Right cardiac atrium (tissue), 5 donors: ENCODE measurements at regions not wholly inside any gene's neighbourhood (a gene's known extent, or its start where the extent isn't known, plus 50 kb on each side); places are given as distances from the start of the nearest gene placed in this dataset.

ENCODE experiments used
- ATAC-seq, 2 donors: fragments of 200-7000 bp; cut with Tn5 transposase; one replicate each; pipeline versions ENCODE4 v1.8.0 to v1.9.1; 2020; ENCODE audit warnings: moderate library complexity in 2 of 2, mild to moderate bottlenecking in 1 of 2
- DNase-seq, 3 donors: peaks; one replicate each; pipeline ENCODE4 v3.0.0-alpha.2; 2020
- H3K27ac ChIP-seq: one replicate; pipeline ENCODE4 v1.5.1; 2013; ENCODE audit warnings: mild to moderate bottlenecking, low read length, control low read depth, moderate library complexity
- H3K27me3 ChIP-seq: one replicate; pipeline ENCODE4 v1.6.1; 2013; ENCODE audit not compliant: control insufficient read depth, insufficient read depth
- H3K4me1 ChIP-seq: one replicate; pipeline ENCODE4 v1.6.1; 2013; ENCODE audit warnings: low read length; ENCODE audit not compliant: control insufficient read depth, insufficient read depth
- H3K4me3 ChIP-seq: one replicate; pipeline ENCODE4 v1.5.1; 2013; ENCODE audit warnings: low read length, control low read depth
- H3K9me3 ChIP-seq: one replicate; pipeline ENCODE4 v1.6.1; 2013; ENCODE audit warnings: low read length; ENCODE audit not compliant: control insufficient read depth
- WGBS: extraction: QIAGEN DNeasy Blood & Tissue Kit; methylation state at CpG from one replicate; pipeline ENCODE4 v1.1.7; 2013; 5-methylcytosine and 5-hydroxymethylcytosine counted together
- intact Hi-C, 4 donors: fragments of 100-400 bp; cut with DNase I; formaldehyde crosslinking; loops; one replicate each; pipeline versions ENCODE4 v1.11.0 to v1.14.0; 2022 to 2023
- donor health status: healthy with polysubstance abuse.
- donor health status: DM: no; HTN: yes; CAD: no.
- donor health status: DM: no; HTN: no; CAD: no.
- donor health status: DM: no; HTN: yes; CAD: no; lungs with severe emphysema.
- donor health status: DM: yes; HTN: yes; CAD: no.

DNA sequence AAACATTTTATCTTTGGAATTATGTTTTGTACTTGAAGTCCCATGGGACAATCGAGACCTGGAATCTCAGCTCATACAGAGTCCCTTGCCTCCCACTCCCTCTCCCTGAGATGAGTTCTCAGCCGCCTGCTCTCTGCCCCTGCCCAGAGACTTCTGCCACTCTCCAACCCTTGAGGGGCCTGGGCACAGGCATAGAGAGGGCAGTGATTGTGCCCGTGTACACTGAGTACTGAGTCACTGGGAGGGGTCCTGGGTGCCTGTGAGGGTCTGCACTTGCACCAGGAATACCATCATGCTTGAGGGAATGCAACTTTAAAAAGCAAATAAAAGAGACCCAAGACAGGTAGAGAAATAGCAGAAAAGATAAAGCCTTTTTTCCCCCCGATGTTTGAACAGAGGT lies 453.8 kb upstream of the HS3ST5 start:
- 67% methylated on average over 4 of the region's 4 CpGs for WGBS
- H3K4me3 ChIP-seq: no peak overlapping the region
- H3K4me1 ChIP-seq: no peaks in the 10 kb centered on the region
- H3K27ac ChIP-seq: no peak overlapping the region
- intact Hi-C loops: no loop called here
- DNase-seq (no peak), ATAC-seq (no peak)
- no peaks in the 10 kb centered on the region for H3K9me3 ChIP-seq
- no peaks in the 10 kb centered on the region for H3K27me3 ChIP-seq

- H3K27me3 ChIP-seq: no peaks in the 10 kb centered on the region
- no peak for ATAC-seq
- intact Hi-C loops: no loop called here
- H3K4me1 ChIP-seq: no peaks in the 10 kb centered on the region
- DNase-seq: no peak
- H3K27ac ChIP-seq: no peak overlapping the region
- no peaks in the 10 kb centered on the region for H3K9me3 ChIP-seq
- H3K4me3 ChIP-seq: no peak overlapping the region
Measured at GRCh38 chr6:114793428-114793827, 450.6 kb upstream of the HS3ST5 start.

GRCh38 chr6:114785235-114786127 lies 442.7 kb upstream of the HS3ST5 start:
- H3K27ac ChIP-seq: no peak overlapping the region
- intact Hi-C loops: no loop called here
- no peak overlapping the region for H3K4me3 ChIP-seq
- no peaks in the 10 kb centered on the region for H3K27me3 ChIP-seq
- no peaks in the 10 kb centered on the region for H3K4me1 ChIP-seq
- DNase-seq (no peak), ATAC-seq (no peak)
- 80% methylated on average over 1 of the region's 1 CpG for WGBS
- no peaks in the 10 kb centered on the region for H3K9me3 ChIP-seq

GRCh38 chr6:114783783-114784182 lies 441.0 kb upstream of the HS3ST5 start:
- no peaks in the 10 kb centered on the region for H3K27me3 ChIP-seq
- DNase-seq: no peak
- H3K9me3 ChIP-seq: no peaks in the 10 kb centered on the region
- H3K4me1 ChIP-seq: no peaks in the 10 kb centered on the region
- WGBS: 53% methylated on average over 3 of the region's 3 CpGs
- ATAC-seq: no peak
- intact Hi-C loops: no loop called here
- H3K27ac ChIP-seq: no peak overlapping the region
- no peak overlapping the region for H3K4me3 ChIP-seq

DNA sequence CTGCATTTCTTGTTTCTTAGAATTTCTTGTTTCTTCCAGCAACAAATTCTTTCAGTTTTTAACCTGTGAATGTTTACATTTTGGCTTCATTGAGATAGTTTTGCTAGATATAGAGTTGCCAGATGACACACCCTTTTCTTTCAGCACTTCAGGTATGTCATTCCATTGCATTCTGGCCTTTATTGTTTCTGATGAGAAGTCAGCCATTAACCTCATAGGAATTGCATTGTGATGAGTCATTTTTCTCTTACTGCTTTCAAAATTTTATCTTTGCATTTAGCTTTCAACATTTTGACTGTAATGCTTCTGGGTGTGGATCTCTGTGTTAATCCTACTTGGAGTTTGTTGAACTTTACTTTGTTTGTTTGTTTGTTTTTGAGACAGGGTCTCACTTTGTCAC lies 440.3 kb upstream of the HS3ST5 start:
- no peaks in the 10 kb centered on the region for H3K4me1 ChIP-seq
- no peaks in the 10 kb centered on the region for H3K9me3 ChIP-seq
- H3K27ac ChIP-seq: no peak overlapping the region
- intact Hi-C loops: no loop called here
- ATAC-seq: no peak
- no peak for DNase-seq
- no peak overlapping the region for H3K4me3 ChIP-seq
- no peaks in the 10 kb centered on the region for H3K27me3 ChIP-seq

DNA sequence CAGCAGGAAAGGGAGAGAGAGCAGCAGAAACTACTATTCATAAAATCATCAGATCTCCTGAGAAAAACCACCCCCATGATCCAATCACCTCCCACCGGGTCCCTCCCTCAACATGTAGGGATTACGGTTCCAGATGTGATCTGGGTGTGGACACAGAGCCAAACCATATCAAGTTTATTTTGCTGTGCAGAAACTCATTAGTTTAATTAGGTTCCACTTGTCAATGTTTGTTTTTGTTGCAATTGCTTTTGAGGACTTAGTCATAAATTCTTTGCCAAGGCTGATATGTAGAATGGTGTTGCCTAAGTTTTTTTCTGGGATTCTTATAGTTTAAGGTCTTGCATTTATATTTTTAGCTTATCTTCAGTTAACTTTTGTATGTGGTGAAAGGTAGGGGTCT lies 422.0 kb upstream of the HS3ST5 start:
- ATAC-seq (no peak), DNase-seq (no peak)
- H3K9me3 ChIP-seq: no peaks in the 10 kb centered on the region
- no peak overlapping the region for H3K27ac ChIP-seq
- H3K4me3 ChIP-seq: no peak overlapping the region
- H3K27me3 ChIP-seq: no peaks in the 10 kb centered on the region
- no peaks in the 10 kb centered on the region for H3K4me1 ChIP-seq
- WGBS: 77% methylated on average over 2 of the region's 2 CpGs
- intact Hi-C loops: no loop called here

DNA sequence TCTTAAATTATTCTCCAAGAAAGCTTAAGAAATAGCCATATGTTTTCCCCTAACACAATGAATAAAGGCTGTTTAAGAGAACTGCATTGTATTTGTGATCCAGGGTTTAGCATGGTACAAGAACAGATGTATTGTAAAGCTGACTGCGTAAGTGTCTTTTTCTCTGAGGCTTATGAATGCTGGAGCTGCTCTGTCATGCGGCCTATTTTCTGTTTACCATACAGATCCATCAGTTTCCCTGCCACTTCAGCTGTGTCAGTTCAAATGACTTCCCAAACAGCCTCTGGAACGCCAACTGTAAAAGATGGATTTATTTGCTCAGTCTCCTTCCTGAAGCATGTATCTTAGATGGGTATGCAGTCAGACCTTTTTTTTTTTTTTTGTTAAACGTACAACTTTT lies 419.3 kb upstream of the HS3ST5 start:
- H3K4me1 ChIP-seq: no peaks in the 10 kb centered on the region
- 58% methylated on average over 4 of the region's 4 CpGs for WGBS
- H3K27ac ChIP-seq: no peak overlapping the region
- intact Hi-C loops: no loop called here
- no peak for ATAC-seq
- no peak overlapping the region for H3K4me3 ChIP-seq
- no peak for DNase-seq
- H3K27me3 ChIP-seq: no peaks in the 10 kb centered on the region
- no peaks in the 10 kb centered on the region for H3K9me3 ChIP-seq

GRCh38 chr6:114747995-114748625 lies 405.3 kb upstream of the HS3ST5 start:
- no peaks in the 10 kb centered on the region for H3K9me3 ChIP-seq
- ATAC-seq (no peak), DNase-seq (peak in 2 of 3 donors; percentile 42 to 53)
- no peak overlapping the region for H3K4me3 ChIP-seq
- intact Hi-C loops: loop anchor here in 3 of 4 donors (5.0 to 10.0 kb wide), 2 partner anchors 1147 to 1149 kb away; no protein-coding TSS in a partner anchor
- no peak overlapping the region for H3K27ac ChIP-seq
- 16% methylated on average over 6 of the region's 6 CpGs for WGBS
- no peaks in the 10 kb centered on the region for H3K27me3 ChIP-seq
- no peaks in the 10 kb centered on the region for H3K4me1 ChIP-seq

- WGBS: 69% methylated on average over 2 of the region's 2 CpGs
- DNase-seq (no peak), ATAC-seq (no peak)
- Histone ChIP-seq H3K4me3 (no peak overlapping the region), H3K4me1 (no peaks in the 10 kb centered on the region), H3K27me3 (no peaks in the 10 kb centered on the region), H3K9me3 (no peaks in the 10 kb centered on the region), H3K27ac (no peak overlapping the region)
- intact Hi-C loops: loop anchor here in 1 of 4 donors (10.0 kb wide), 1 partner anchor 1154 kb away; no protein-coding TSS in a partner anchor
Measured at GRCh38 chr6:114740547-114740946, 397.7 kb upstream of the HS3ST5 start.

GRCh38 chr6:114739656-114740055 lies 396.8 kb upstream of the HS3ST5 start:
- no peaks in the 10 kb centered on the region for H3K9me3 ChIP-seq
- no peaks in the 10 kb centered on the region for H3K4me1 ChIP-seq
- ATAC-seq (no peak), DNase-seq (no peak)
- WGBS: 76% methylated on average over 1 of the region's 1 CpG
- no peaks in the 10 kb centered on the region for H3K27me3 ChIP-seq
- intact Hi-C loops: loop anchor here in 1 of 4 donors (10.0 kb wide), 1 partner anchor 1155 kb away; no protein-coding TSS in a partner anchor
- no peak overlapping the region for H3K4me3 ChIP-seq
- no peak overlapping the region for H3K27ac ChIP-seq

DNA sequence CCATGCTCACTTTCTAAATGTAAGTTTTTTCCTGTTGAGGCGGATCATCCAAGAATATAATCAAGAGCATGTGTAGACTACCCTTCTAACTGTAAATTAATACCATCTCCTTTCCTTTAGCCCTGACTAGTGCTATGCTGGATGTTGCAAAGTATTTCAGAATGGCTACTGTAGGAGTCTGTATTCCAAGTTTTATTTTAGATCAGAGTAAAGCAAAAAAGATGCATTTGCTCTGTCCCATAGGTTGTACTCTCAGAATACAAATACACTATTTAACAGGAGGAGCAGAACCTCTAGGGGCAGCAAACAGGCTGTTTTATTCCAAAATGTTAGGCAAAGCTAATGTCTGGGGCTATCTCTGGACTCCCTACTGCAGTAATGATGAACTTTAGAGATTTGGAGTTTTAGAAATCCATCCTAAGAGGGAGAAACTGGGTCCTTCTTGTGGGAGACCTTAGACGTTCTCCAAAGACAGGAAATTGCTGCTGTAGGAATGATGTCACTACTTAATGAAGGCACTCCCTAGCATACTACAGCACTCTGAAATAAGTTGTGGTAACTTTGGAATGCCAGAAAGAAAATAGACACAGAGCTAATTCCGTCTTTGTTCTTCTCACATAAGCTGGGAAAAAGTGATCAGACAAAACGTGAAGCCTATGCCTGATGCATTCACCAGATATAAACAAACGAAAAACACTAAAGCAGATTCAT lies 392.4 kb upstream of the HS3ST5 start:
- H3K4me1 ChIP-seq: no peaks in the 10 kb centered on the region
- ATAC-seq (no peak), DNase-seq (no peak)
- no peaks in the 10 kb centered on the region for H3K27me3 ChIP-seq
- WGBS: 56% methylated on average over 5 of the region's 5 CpGs
- no peak overlapping the region for H3K4me3 ChIP-seq
- intact Hi-C loops: no loop called here
- H3K9me3 ChIP-seq: no peaks in the 10 kb centered on the region
- H3K27ac ChIP-seq: no peak overlapping the region
